ENCODE measurements at regions not wholly inside any gene's neighbourhood (a gene's known extent, or its start where the extent isn't known, plus 50 kb on each side); places are given as distances from the start of the nearest gene placed in this dataset.
"Not testable (repeated sequence)": the region's sequence is repeated elsewhere in the genome, so short reads cannot be mapped to it uniquely, and the experiment has no call there.

GRCh38 chr18:67455890-67456501 lies 60.5 kb downstream of the DSEL start:
- H3K4me3 ChIP-seq (ENCODE audit: low read depth, low read length), result no peak overlapping the region
- no peak for DNase-seq (ENCODE audit: low read depth, low spot score)
- CTCF ChIA-PET, result no interaction called here
- POLR2A ChIA-PET, result no interaction called here
- TF ChIP-seq CTCF (IDR thresholded peaks at IDR 0.05; ENCODE audit: insufficient read depth, low read length, missing control alignments), result no peak

GRCh38 chr18:67453901-67454300 lies 62.6 kb downstream of the DSEL start:
- ChIA-PET POLR2A (no interaction called here), CTCF (no interaction called here)
- no peak for DNase-seq (ENCODE audit: low read depth, low spot score)
- H3K4me3 ChIP-seq (ENCODE audit: low read depth, low read length), result no peak overlapping the region
- no peak for TF ChIP-seq CTCF (IDR thresholded peaks at IDR 0.05; ENCODE audit: insufficient read depth, low read length, missing control alignments)

- CTCF ChIA-PET, result no interaction called here
- no peak overlapping the region for H3K4me3 ChIP-seq (ENCODE audit: low read depth, low read length)
- DNase-seq (ENCODE audit: low read depth, low spot score), result no peak
- no peak for TF ChIP-seq CTCF (IDR thresholded peaks at IDR 0.05; ENCODE audit: insufficient read depth, low read length, missing control alignments)
- POLR2A ChIA-PET, result no interaction called here
Measured at GRCh38 chr18:67451960-67452359, 64.6 kb downstream of the DSEL start.

GRCh38 chr18:67451101-67451500 lies 65.4 kb downstream of the DSEL start:
- H3K4me3 ChIP-seq (ENCODE audit: low read depth, low read length); DNase-seq (ENCODE audit: low read depth, low spot score); CTCF ChIA-PET; POLR2A ChIA-PET: not testable (repeated sequence)

GRCh38 chr18:67433971-67434370 lies 82.5 kb downstream of the DSEL start:
- CTCF ChIA-PET, result no interaction called here
- DNase-seq (ENCODE audit: low read depth, low spot score), result no peak
- POLR2A ChIA-PET, result no interaction called here
- H3K4me3 ChIP-seq (ENCODE audit: low read depth, low read length), result no peak overlapping the region
- no peak for TF ChIP-seq CTCF (IDR thresholded peaks at IDR 0.05; ENCODE audit: insufficient read depth, low read length, missing control alignments)

GRCh38 chr18:67432806-67433205 lies 83.7 kb downstream of the DSEL start:
- ChIA-PET CTCF (no interaction called here), POLR2A (no interaction called here)
- H3K4me3 ChIP-seq (ENCODE audit: low read depth, low read length), result no peak overlapping the region
- TF ChIP-seq CTCF (IDR thresholded peaks at IDR 0.05; ENCODE audit: insufficient read depth, low read length, missing control alignments), result no peak
- DNase-seq (ENCODE audit: low read depth, low spot score), result no peak

GRCh38 chr18:67428805-67429204 lies 87.7 kb downstream of the DSEL start:
- ChIA-PET CTCF (no interaction called here), POLR2A (no interaction called here)
- H3K4me3 ChIP-seq (ENCODE audit: low read depth, low read length), result no peak overlapping the region
- no peak for TF ChIP-seq CTCF (IDR thresholded peaks at IDR 0.05; ENCODE audit: insufficient read depth, low read length, missing control alignments)
- peak; percentile 34 for DNase-seq (ENCODE audit: low read depth, low spot score)
